Thyroid gland (tissue), 4 donors: ENCODE measurements at regions not wholly inside any gene's neighbourhood (a gene's known extent, or its start where the extent isn't known, plus 50 kb on each side); places are given as distances from the start of the nearest gene placed in this dataset.

Experiments
- CTCF ChIP-seq, 6 experiments: fragments of 200-600 bp in 3 of 6; fragments of 450-650 bp in 3 of 6; sonication (generic) in 3 of 6; IDR thresholded peaks; one replicate each; pipeline ENCODE4 v1.5.1; 2016 to 2019; ENCODE audit warnings: antibody characterized with exemption in 6 of 6, mild to moderate bottlenecking in 2 of 6, inconsistent platforms in 1 of 6, moderate library complexity in 1 of 6
- POLR2A ChIP-seq, 2 donors: fragments of 450-650 bp; IDR thresholded peaks; one replicate each; pipeline ENCODE4 v1.6.1; 2017; ENCODE audit warnings: antibody characterized with exemption in 2 of 2, mild to moderate bottlenecking in 2 of 2, moderate library complexity in 1 of 2

GRCh38 chr9:103889989-103890388 lies 204.1 kb upstream of the SMC2 start:
- TF ChIP-seq CTCF (IDR thresholded peaks at IDR 0.05) = no peak
- no peak for TF ChIP-seq POLR2A (IDR thresholded peaks at IDR 0.05)
